ENCODE measurements at regions not wholly inside any gene's neighbourhood (a gene's known extent, or its start where the extent isn't known, plus 50 kb on each side); places are given as distances from the start of the nearest gene placed in this dataset.

DNA sequence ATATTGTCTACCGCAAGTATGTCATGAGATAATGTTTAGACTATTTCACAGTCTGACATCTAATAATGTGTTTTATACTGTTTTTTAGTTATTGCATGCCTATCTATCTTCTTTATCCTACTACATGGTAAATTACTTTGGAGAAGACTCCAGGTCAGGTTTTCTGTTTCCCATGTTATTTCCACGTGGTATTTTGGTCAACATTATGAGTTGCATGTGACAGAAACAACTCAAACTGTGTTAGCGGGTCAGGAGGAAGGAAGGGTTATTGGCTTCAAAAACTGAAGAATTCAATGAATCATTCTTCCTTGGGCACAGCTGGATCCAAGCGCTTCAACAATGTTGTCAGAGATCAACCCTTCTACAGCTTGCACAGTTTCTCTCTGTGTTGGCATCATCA is 252.1 kb upstream of the CCNG1 start:
- TF ChIP-seq, protein P1, sequence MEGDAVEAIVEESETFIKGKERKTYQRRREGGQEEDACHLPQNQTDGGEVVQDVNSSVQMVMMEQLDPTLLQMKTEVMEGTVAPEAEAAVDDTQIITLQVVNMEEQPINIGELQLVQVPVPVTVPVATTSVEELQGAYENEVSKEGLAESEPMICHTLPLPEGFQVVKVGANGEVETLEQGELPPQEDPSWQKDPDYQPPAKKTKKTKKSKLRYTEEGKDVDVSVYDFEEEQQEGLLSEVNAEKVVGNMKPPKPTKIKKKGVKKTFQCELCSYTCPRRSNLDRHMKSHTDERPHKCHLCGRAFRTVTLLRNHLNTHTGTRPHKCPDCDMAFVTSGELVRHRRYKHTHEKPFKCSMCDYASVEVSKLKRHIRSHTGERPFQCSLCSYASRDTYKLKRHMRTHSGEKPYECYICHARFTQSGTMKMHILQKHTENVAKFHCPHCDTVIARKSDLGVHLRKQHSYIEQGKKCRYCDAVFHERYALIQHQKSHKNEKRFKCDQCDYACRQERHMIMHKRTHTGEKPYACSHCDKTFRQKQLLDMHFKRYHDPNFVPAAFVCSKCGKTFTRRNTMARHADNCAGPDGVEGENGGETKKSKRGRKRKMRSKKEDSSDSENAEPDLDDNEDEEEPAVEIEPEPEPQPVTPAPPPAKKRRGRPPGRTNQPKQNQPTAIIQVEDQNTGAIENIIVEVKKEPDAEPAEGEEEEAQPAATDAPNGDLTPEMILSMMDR (conservative IDR thresholded peaks at IDR 0.05) = no peak
- no peak for TF ChIP-seq ZFX (IDR thresholded peaks at IDR 0.05)

Data from C4-2B (cell line).